ENCODE measurements at regions not wholly inside any gene's neighbourhood (a gene's known extent, or its start where the extent isn't known, plus 50 kb on each side); places are given as distances from the start of the nearest gene placed in this dataset.

- TF ChIP-seq CHD1 (IDR thresholded peaks at IDR 0.05; ENCODE audit: low read depth, low read length) = no peak
- no peak for TF ChIP-seq MAFK (IDR thresholded peaks at IDR 0.05; ENCODE audit: low read depth, low read length)
Observed at GRCh38 chr6:85362652-85363310, 87.1 kb upstream of the NT5E start (continued).

GRCh38 chr6:85361643-85362014 lies 88.3 kb upstream of the NT5E start:
- H2AFZ ChIP-seq (replicated peaks; ENCODE audit: low read length, poor library complexity) = peak overlapping the region; percentile 72
- H3K4ac ChIP-seq (ENCODE audit: low read depth, low read length) = peak overlapping the region; percentile 83
- no peaks in the 10 kb centered on the region for H3K36me3 ChIP-seq (ENCODE audit: control insufficient read depth, insufficient read depth, low read length)
- H3K4me3 ChIP-seq (ENCODE audit: insufficient read depth, low read depth, low read length) = no peak overlapping the region
- peak overlapping the region; percentile 92 for H3K27ac ChIP-seq (ENCODE audit: insufficient read depth, low read length)
- peaks cover 3 to 11% of the 10 kb centered on the region in 2 experiments; a peak in 3 of 4 replicates for H3K79me1 ChIP-seq (ENCODE audit: low read depth in 1 of 2, low read length in 2 of 2)
- dilution Hi-C loops (cut with HindIII; ENCODE audit: low sequenced_read_pairs, unreplicated experiment) = no loop called here
- POLR2A ChIA-PET (ENCODE audit: unreplicated experiment) = interaction anchor here (0.6 to 1.1 kb wide), 2 partner anchors 43 to 88 kb away, joined by 3 to 4 read pairs; partner anchors contain the start of gene NT5E
- peak overlapping the region; percentile 50 for H4K5ac ChIP-seq (ENCODE audit: low read depth, low read length)
- H2BK15ac ChIP-seq (ENCODE audit: low read depth, low read length) = peak overlapping the region; percentile 93; the same call in 2 of the 3 replicates
- no peaks in the 10 kb centered on the region for H3K27me3 ChIP-seq (ENCODE audit: control insufficient read depth, insufficient read depth, low read length)
- no peaks in the 10 kb centered on the region for H3K9me3 ChIP-seq (ENCODE audit: control insufficient read depth, insufficient read depth, low read length)
- CTCF ChIA-PET = interaction anchor here (1.6 to 3.9 kb wide), 3 partner anchors 89 to 176 kb away, joined by 3 to 16 read pairs (median 3); partner anchors contain the start of gene NT5E
- H3K4me1 ChIP-seq (ENCODE audit: control insufficient read depth, insufficient read depth, low read length) = peaks cover 16% of the 10 kb centered on the region
- peak overlapping the region; percentile 50; the same call in 1 of the 2 replicates for H3K56ac ChIP-seq (ENCODE audit: extremely low read depth, insufficient read depth, low read length)
- 83% methylated on average over 1 of the region's 2 CpGs; no CpG with 5 or more reads in 1 of the 2 experiments for WGBS, 2 experiments (ENCODE audit: extremely low coverage in 2 of 2, insufficient read length in 1 of 2)
- H2AK9ac ChIP-seq (replicated peaks; ENCODE audit: low read depth, low read length, poor library complexity) = peak overlapping the region; percentile 80
- H4K20me1 ChIP-seq (ENCODE audit: insufficient read depth, low read length) = no peaks in the 10 kb centered on the region; the same call in 1 of the 2 replicates
- peak overlapping the region; percentile 73 for H3K18ac ChIP-seq (ENCODE audit: low read depth, low read length)
- ATAC-seq (ENCODE audit: low read depth) (no peak), DNase-seq (no peak)
- H4K91ac ChIP-seq (ENCODE audit: insufficient read depth, low read depth, low read length) = peak overlapping the region; percentile 87
- H4K8ac ChIP-seq (ENCODE audit: low read depth in 2 of 2, low read length in 2 of 2) = peak overlapping the region; percentile 35 to 74
- H2AK5ac ChIP-seq (ENCODE audit: low read depth, low read length) = peak overlapping the region; percentile 93
- peak overlapping the region; percentile 69 for H3K14ac ChIP-seq (replicated peaks; ENCODE audit: low read depth, low read length)
- peak overlapping the region; percentile 89 for H2BK5ac ChIP-seq (ENCODE audit: low read depth, low read length, poor library complexity, severe bottlenecking)
- intact Hi-C loops (cut with micrococcal nuclease) = loop anchor here (1.0 to 5.0 kb wide), 3 partner anchors 43 to 231 kb away; partner anchors contain the start of gene SNX14
- no TSS peak for BruUV-seq (replicated peaks)
- H3K4me2 ChIP-seq (ENCODE audit: low read depth, low read length) = peak overlapping the region; percentile 34; the same call in 1 of the 2 replicates
- peaks cover 18% of the 10 kb centered on the region for H3K9me1 ChIP-seq (ENCODE audit: insufficient read depth, low read length)
- H2BK20ac ChIP-seq (ENCODE audit: low read depth, low read length) = peak overlapping the region; percentile 96
- in situ Hi-C loops (cut with MboI; ENCODE audit: low sequenced_read_pairs) = loop anchor here (5.0 kb wide), 1 partner anchor 46 kb away; no protein-coding TSS in a partner anchor
- H2BK120ac ChIP-seq (ENCODE audit: low read depth, low read length) = peak overlapping the region; percentile 92
- peak overlapping the region; percentile 46 for H3K23ac ChIP-seq (ENCODE audit: low read depth, low read length)
- H3K9ac ChIP-seq (ENCODE audit: low read depth, low read length) = no peak overlapping the region
- TF ChIP-seq NFE2L2 (IDR thresholded peaks at IDR 0.05; ENCODE audit: low read depth, low read length) = no peak
- no peak for TF ChIP-seq CHD1 (IDR thresholded peaks at IDR 0.05; ENCODE audit: low read depth, low read length)
- TF ChIP-seq CEBPB (IDR thresholded peaks at IDR 0.05; ENCODE audit: low read depth, low read length) = no peak
- no peak for TF ChIP-seq MAZ (IDR thresholded peaks at IDR 0.05; ENCODE audit: borderline replicate concordance, low read depth, low read length)
- TF ChIP-seq RAD21 (IDR thresholded peaks at IDR 0.05; ENCODE audit: low read length) = no peak
- TF ChIP-seq MAFK (IDR thresholded peaks at IDR 0.05; ENCODE audit: low read depth, low read length) = no peak
- no peak for TF ChIP-seq RFX5 (IDR thresholded peaks at IDR 0.05; ENCODE audit: low read depth, low read length)
- no peak for TF ChIP-seq POLR2A (IDR thresholded peaks at IDR 0.05; ENCODE audit: low read depth, low read length)
- TF ChIP-seq MXI1 (IDR thresholded peaks at IDR 0.05; ENCODE audit: borderline replicate concordance, low read depth, low read length) = no peak
- no peak for TF ChIP-seq USF2 (IDR thresholded peaks at IDR 0.05; ENCODE audit: low read depth, low read length)
- TF ChIP-seq FOS (IDR thresholded peaks at IDR 0.05; ENCODE audit: low read depth, low read length) = no peak
- TF ChIP-seq SMC3 (IDR thresholded peaks at IDR 0.05; ENCODE audit: low read depth, low read length) = no peak
- TF ChIP-seq RCOR1 (IDR thresholded peaks at IDR 0.05; ENCODE audit: insufficient replicate concordance, low read length) = no peak
- no peak for TF ChIP-seq BHLHE40 (IDR thresholded peaks at IDR 0.05; ENCODE audit: low read depth, low read length)

Data from IMR-90 (cell line).